Ishikawa (cell line): ENCODE measurements at regions not wholly inside any gene's neighbourhood (a gene's known extent, or its start where the extent isn't known, plus 50 kb on each side); places are given as distances from the start of the nearest gene placed in this dataset.

ENCODE experiments used
- CEBPB ChIP-seq: IDR thresholded peaks from 2 replicates; pipeline ENCODE4 v1.6.1; 2012
- CREB1 ChIP-seq: IDR thresholded peaks from 2 replicates; pipeline ENCODE4 v1.6.1; 2012; ENCODE audit warnings: low read depth
- EGR1 ChIP-seq: IDR thresholded peaks from 2 replicates; pipeline ENCODE4 v1.6.1; 2012
- EP300 ChIP-seq: IDR thresholded peaks from 2 replicates; pipeline ENCODE4 v1.6.1; 2012; ENCODE audit warnings: borderline replicate concordance
- FOXM1 ChIP-seq: IDR thresholded peaks from 2 replicates; pipeline ENCODE4 v1.6.1; 2012; ENCODE audit warnings: low read depth, borderline replicate concordance
- NFIC ChIP-seq: IDR thresholded peaks from 2 replicates; pipeline ENCODE4 v1.6.1; 2012
- RAD21 ChIP-seq: IDR thresholded peaks from 2 replicates; pipeline ENCODE4 v1.6.1; 2012; ENCODE audit warnings: low read depth
- TAF1 ChIP-seq: IDR thresholded peaks from 2 replicates; pipeline ENCODE4 v1.6.1; 2012; ENCODE audit warnings: low read depth, mild to moderate bottlenecking
- TCF12 ChIP-seq: IDR thresholded peaks from 2 replicates; pipeline ENCODE4 v1.6.1; 2012; ENCODE audit warnings: low read depth
- TEAD4 ChIP-seq: IDR thresholded peaks from 2 replicates; pipeline ENCODE4 v1.6.1; 2012
- USF1 ChIP-seq: IDR thresholded peaks from 2 replicates; pipeline ENCODE4 v1.6.1; 2012
- YY1 ChIP-seq: IDR thresholded peaks from 2 replicates; pipeline ENCODE4 v1.6.1; 2012; ENCODE audit warnings: low read depth
- ZBTB7A ChIP-seq: IDR thresholded peaks from 2 replicates; pipeline ENCODE4 v1.6.1; 2012; ENCODE audit warnings: low read depth
- TF ChIP-seq, protein P1 (sequence below): IDR thresholded peaks from 2 replicates; pipeline ENCODE4 v1.6.1; 2012
- TF ChIP-seq, protein P2 (sequence below): IDR thresholded peaks from 2 replicates; pipeline ENCODE4 v1.6.1; 2012; ENCODE audit warnings: low read depth, mild to moderate bottlenecking

- TF ChIP-seq CREB1 (no peak), CEBPB (no peak), EGR1 (no peak), EP300 (no peak), FOXM1 (no peak)
- TF ChIP-seq, protein P1, sequence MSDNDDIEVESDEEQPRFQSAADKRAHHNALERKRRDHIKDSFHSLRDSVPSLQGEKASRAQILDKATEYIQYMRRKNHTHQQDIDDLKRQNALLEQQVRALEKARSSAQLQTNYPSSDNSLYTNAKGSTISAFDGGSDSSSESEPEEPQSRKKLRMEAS = no peak
- TF ChIP-seq, protein P2, sequence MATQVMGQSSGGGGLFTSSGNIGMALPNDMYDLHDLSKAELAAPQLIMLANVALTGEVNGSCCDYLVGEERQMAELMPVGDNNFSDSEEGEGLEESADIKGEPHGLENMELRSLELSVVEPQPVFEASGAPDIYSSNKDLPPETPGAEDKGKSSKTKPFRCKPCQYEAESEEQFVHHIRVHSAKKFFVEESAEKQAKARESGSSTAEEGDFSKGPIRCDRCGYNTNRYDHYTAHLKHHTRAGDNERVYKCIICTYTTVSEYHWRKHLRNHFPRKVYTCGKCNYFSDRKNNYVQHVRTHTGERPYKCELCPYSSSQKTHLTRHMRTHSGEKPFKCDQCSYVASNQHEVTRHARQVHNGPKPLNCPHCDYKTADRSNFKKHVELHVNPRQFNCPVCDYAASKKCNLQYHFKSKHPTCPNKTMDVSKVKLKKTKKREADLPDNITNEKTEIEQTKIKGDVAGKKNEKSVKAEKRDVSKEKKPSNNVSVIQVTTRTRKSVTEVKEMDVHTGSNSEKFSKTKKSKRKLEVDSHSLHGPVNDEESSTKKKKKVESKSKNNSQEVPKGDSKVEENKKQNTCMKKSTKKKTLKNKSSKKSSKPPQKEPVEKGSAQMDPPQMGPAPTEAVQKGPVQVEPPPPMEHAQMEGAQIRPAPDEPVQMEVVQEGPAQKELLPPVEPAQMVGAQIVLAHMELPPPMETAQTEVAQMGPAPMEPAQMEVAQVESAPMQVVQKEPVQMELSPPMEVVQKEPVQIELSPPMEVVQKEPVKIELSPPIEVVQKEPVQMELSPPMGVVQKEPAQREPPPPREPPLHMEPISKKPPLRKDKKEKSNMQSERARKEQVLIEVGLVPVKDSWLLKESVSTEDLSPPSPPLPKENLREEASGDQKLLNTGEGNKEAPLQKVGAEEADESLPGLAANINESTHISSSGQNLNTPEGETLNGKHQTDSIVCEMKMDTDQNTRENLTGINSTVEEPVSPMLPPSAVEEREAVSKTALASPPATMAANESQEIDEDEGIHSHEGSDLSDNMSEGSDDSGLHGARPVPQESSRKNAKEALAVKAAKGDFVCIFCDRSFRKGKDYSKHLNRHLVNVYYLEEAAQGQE = no peak
Measured at GRCh38 chr11:112752563-112752962, 208.7 kb upstream of the NCAM1 start.

- no peak for TF ChIP-seq YY1
- TF ChIP-seq NFIC = no peak
- no peak for TF ChIP-seq TAF1
- no peak for TF ChIP-seq ZBTB7A
- TF ChIP-seq FOXM1 = no peak
- no peak for TF ChIP-seq TEAD4
- TF ChIP-seq EP300 = no peak
- TF ChIP-seq USF1 = no peak
- TF ChIP-seq, protein P2 = no peak
- TF ChIP-seq TCF12 = no peak
Measured at GRCh38 chr11:112753706-112754105, 207.5 kb upstream of the NCAM1 start.

GRCh38 chr11:112759418-112759817 is 201.8 kb upstream of the NCAM1 start:
- TF ChIP-seq EP300 (no peak), NFIC (no peak), RAD21 (no peak), YY1 (no peak), FOXM1 (no peak), EGR1 (no peak), CREB1 (no peak), TCF12 (no peak), TEAD4 (no peak), TAF1 (no peak), ZBTB7A (no peak)
- TF ChIP-seq, protein P2 = no peak
- TF ChIP-seq, protein P1 = no peak

DNA sequence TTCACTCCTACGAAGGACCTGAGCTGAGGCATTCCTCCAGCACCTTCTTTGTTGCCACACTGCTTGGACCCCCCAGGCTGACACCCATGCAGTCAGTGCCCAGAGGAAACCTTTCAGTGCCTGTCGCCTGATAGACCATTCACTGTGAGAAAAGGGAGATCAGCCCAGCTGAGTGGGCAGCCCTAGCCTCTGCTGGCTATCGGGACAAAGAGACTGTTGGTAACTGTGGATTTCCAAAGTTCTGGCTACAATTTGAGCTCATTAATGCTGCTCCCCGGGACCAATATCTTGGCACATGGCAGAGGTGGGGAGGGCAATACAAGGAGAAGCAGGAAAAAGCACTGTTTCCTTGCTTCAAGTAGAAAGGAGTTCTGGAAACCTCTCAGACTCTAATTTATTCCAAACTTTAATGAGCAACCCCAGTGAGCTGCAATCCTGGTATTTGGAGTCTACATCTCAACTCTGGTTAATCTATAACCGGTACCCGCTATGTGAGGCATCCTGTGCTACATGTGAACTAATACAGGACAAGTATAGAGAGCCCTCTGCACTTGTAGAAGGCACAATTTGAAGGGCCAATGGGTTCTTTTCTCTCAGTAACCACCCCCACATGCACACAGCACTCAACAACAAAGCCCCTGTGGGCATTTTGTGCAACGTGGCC is 200.7 kb upstream of the NCAM1 start:
- TF ChIP-seq TEAD4 = no peak
- TF ChIP-seq TAF1 = no peak
- TF ChIP-seq FOXM1 = no peak

GRCh38 chr11:112761911-112762706 is 199.1 kb upstream of the NCAM1 start:
- TF ChIP-seq FOXM1 (no peak), YY1 (no peak), NFIC (no peak), USF1 (no peak), TEAD4 (no peak), EGR1 (no peak), CREB1 (no peak), TAF1 (no peak), CEBPB (no peak), ZBTB7A (no peak), RAD21 (no peak), TCF12 (no peak), EP300 (no peak)
- TF ChIP-seq, protein P1 = no peak
- TF ChIP-seq, protein P2 = no peak
